Left colon (tissue), 2 donors: ENCODE measurements at regions not wholly inside any gene's neighbourhood (a gene's known extent, or its start where the extent isn't known, plus 50 kb on each side); places are given as distances from the start of the nearest gene placed in this dataset.

Experiments used
- ATAC-seq: fragments of 200-7000 bp; cut with Tn5 transposase; one replicate; pipeline ENCODE4 v1.9.1; 2020; ENCODE audit warnings: mild to moderate bottlenecking, moderate library complexity
- DNase-seq, 2 donors: peaks; one replicate each; pipeline ENCODE4 v3.0.0-alpha.2; 2020
- intact Hi-C, 2 donors: fragments of 100-400 bp; cut with DNase I in 1 of 2; cut with micrococcal nuclease in 1 of 2; formaldehyde crosslinking; loops; one replicate each; pipeline versions ENCODE4 v1.11.2 to v1.14.0; 2022; cut with DNase I, micrococcal nuclease
- donor health status: DM: no; HTN: no; CAD: no.
- donor health status: DM: yes; HTN: yes; CAD: no.

- intact Hi-C loops, result no loop called here
- DNase-seq (no peak), ATAC-seq (no peak)
These were observed 236.4 kb upstream of the EPHA4 start for GRCh38 chr2:221808488-221808887.

- DNase-seq (no peak), ATAC-seq (no peak)
These were observed 235.6 kb upstream of the EPHA4 start for GRCh38 chr2:221807706-221808105.

GRCh38 chr2:221802089-221802488 lies 230.0 kb upstream of the EPHA4 start:
- DNase-seq, result no peak
- no peak for ATAC-seq
- intact Hi-C loops, result no loop called here

More at GRCh38 chr2:221807706-221808105, 235.6 kb upstream of the EPHA4 start:
- intact Hi-C loops, result no loop called here

GRCh38 chr2:221792971-221793521 lies 220.9 kb upstream of the EPHA4 start:
- DNase-seq (no peak), ATAC-seq (no peak)
- intact Hi-C loops, result no loop called here

- DNase-seq, result no peak
- intact Hi-C loops, result no loop called here
These were observed 219.7 kb upstream of the EPHA4 start for GRCh38 chr2:221791844-221792243.

GRCh38 chr2:221787561-221787960 lies 215.5 kb upstream of the EPHA4 start:
- no peak for ATAC-seq
- no peak for DNase-seq
- intact Hi-C loops, result no loop called here

More at GRCh38 chr2:221791844-221792243, 219.7 kb upstream of the EPHA4 start:
- ATAC-seq, result no peak

GRCh38 chr2:221786297-221786926 lies 214.3 kb upstream of the EPHA4 start:
- ATAC-seq (no peak), DNase-seq (no peak)
- intact Hi-C loops, result no loop called here

GRCh38 chr2:221780281-221780688 lies 208.2 kb upstream of the EPHA4 start:
- intact Hi-C loops, result no loop called here
- DNase-seq (no peak), ATAC-seq (no peak)

- DNase-seq (peak in 1 of 2 donors; percentile 24), ATAC-seq (no peak)
- intact Hi-C loops, result no loop called here
These were observed 207.5 kb upstream of the EPHA4 start for GRCh38 chr2:221779614-221780067.

- intact Hi-C loops, result no loop called here
- no peak for ATAC-seq
- no peak for DNase-seq
These were observed 205.9 kb upstream of the EPHA4 start for GRCh38 chr2:221778025-221778424.

GRCh38 chr2:221777119-221777518 lies 205.0 kb upstream of the EPHA4 start:
- ATAC-seq (no peak), DNase-seq (no peak)
- intact Hi-C loops, result no loop called here

- DNase-seq (no peak), ATAC-seq (no peak)
- intact Hi-C loops, result no loop called here
These were observed 203.0 kb upstream of the EPHA4 start for GRCh38 chr2:221775096-221775495.

- no peak for ATAC-seq
- DNase-seq, result no peak
- intact Hi-C loops, result no loop called here
These were observed 202.0 kb upstream of the EPHA4 start for GRCh38 chr2:221774136-221774535.

GRCh38 chr2:221771297-221771696 lies 199.2 kb upstream of the EPHA4 start:
- DNase-seq, result no peak
- intact Hi-C loops, result no loop called here
- no peak for ATAC-seq

GRCh38 chr2:221767106-221768012 lies 195.3 kb upstream of the EPHA4 start:
- ATAC-seq, result no peak
- DNase-seq, result no peak
- intact Hi-C loops, result no loop called here

GRCh38 chr2:221762496-221762895 lies 190.4 kb upstream of the EPHA4 start:
- DNase-seq, result no peak
- ATAC-seq, result no peak
- intact Hi-C loops, result no loop called here

- DNase-seq, result no peak
- intact Hi-C loops, result no loop called here
- no peak for ATAC-seq
These were observed 189.2 kb upstream of the EPHA4 start for GRCh38 chr2:221761260-221761659.

GRCh38 chr2:221758076-221758475 lies 186.0 kb upstream of the EPHA4 start:
- DNase-seq, result no peak
- no peak for ATAC-seq
- intact Hi-C loops, result no loop called here

- intact Hi-C loops, result no loop called here
- DNase-seq, result no peak
These were observed 181.3 kb upstream of the EPHA4 start for GRCh38 chr2:221753401-221753800.

GRCh38 chr2:221752781-221753180 lies 180.7 kb upstream of the EPHA4 start:
- ATAC-seq, result no peak
- intact Hi-C loops, result no loop called here
- no peak for DNase-seq

More at GRCh38 chr2:221753401-221753800, 181.3 kb upstream of the EPHA4 start:
- no peak for ATAC-seq
